SJSA1 (cell line): ENCODE measurements at regions not wholly inside any gene's neighbourhood (a gene's known extent, or its start where the extent isn't known, plus 50 kb on each side); places are given as distances from the start of the nearest gene placed in this dataset.

Source experiments
- DNase-seq, 2 experiments: peaks; one replicate each; pipeline ENCODE4 v3.0.0-alpha.2; 2015 to 2020; ENCODE audit warnings: low spot score in 2 of 2, low read depth in 1 of 2
- H3K27ac ChIP-seq: fragments of 250-450 bp; sonication (Bioruptor Pico); 2 replicates; pipeline ENCODE4 v1.5.1; 2020; ENCODE audit warnings: mild to moderate bottlenecking, moderate library complexity
- H3K27me3 ChIP-seq: fragments of 250-450 bp; sonication (Bioruptor Pico); replicated peaks from 2 replicates; pipeline ENCODE4 v1.5.1; 2020; ENCODE audit warnings: mild to moderate bottlenecking, moderate library complexity
- H3K36me3 ChIP-seq: fragments of 250-450 bp; sonication (Bioruptor Pico); 2 replicates; pipeline ENCODE4 v1.5.1; 2020; ENCODE audit warnings: mild to moderate bottlenecking
- H3K4me1 ChIP-seq: fragments of 250-450 bp; sonication (Bioruptor Pico); replicated peaks from 2 replicates; pipeline ENCODE4 v1.6.1; 2021; ENCODE audit warnings: mild to moderate bottlenecking
- H3K4me3 ChIP-seq: fragments of 250-450 bp; sonication (Bioruptor Pico); 2 replicates; pipeline ENCODE4 v1.5.1; 2020; ENCODE audit warnings: mild to moderate bottlenecking
- H3K9me3 ChIP-seq: fragments of 250-450 bp; sonication (Bioruptor Pico); replicated peaks from 2 replicates; pipeline ENCODE4 v1.5.1; 2020; ENCODE audit warnings: mild to moderate bottlenecking

GRCh38 chr16:62638964-62639870, 603.0 kb upstream of the CDH8 start:
- H3K36me3 ChIP-seq = no peaks in the 10 kb centered on the region
- peaks cover 9% of the 10 kb centered on the region; the same call in 1 of the 2 replicates for H3K9me3 ChIP-seq
- no peak overlapping the region for H3K4me3 ChIP-seq
- no peaks in the 10 kb centered on the region for H3K4me1 ChIP-seq
- H3K27me3 ChIP-seq = no peaks in the 10 kb centered on the region
- H3K27ac ChIP-seq = no peak overlapping the region
- no peak for DNase-seq

GRCh38 chr16:62638324-62638911, 602.2 kb upstream of the CDH8 start:
- DNase-seq = no peak
- H3K4me3 ChIP-seq = no peak overlapping the region

GRCh38 chr16:62625326-62625725, 589.1 kb upstream of the CDH8 start:
- Histone ChIP-seq H3K36me3 (no peaks in the 10 kb centered on the region), H3K4me3 (no peak overlapping the region), H3K27me3 (no peaks in the 10 kb centered on the region), H3K4me1 (no peaks in the 10 kb centered on the region), H3K9me3 (0 out of 2 replicates have a peak, but pooled peaks cover 7% of the 10 kb centered on the region), H3K27ac (no peak overlapping the region)
- DNase-seq = no peak

More at GRCh38 chr16:62638324-62638911, 602.2 kb upstream of the CDH8 start:
- no peak overlapping the region for H3K27ac ChIP-seq
- no peaks in the 10 kb centered on the region for H3K36me3 ChIP-seq
- no peaks in the 10 kb centered on the region for H3K4me1 ChIP-seq
- no peaks in the 10 kb centered on the region for H3K27me3 ChIP-seq
- peaks cover 4% of the 10 kb centered on the region; the same call in 1 of the 2 replicates for H3K9me3 ChIP-seq

- H3K27me3 ChIP-seq = no peaks in the 10 kb centered on the region
- DNase-seq = no peak
- no peak overlapping the region for H3K27ac ChIP-seq
- peaks cover 10% of the 10 kb centered on the region; the same call in 1 of the 2 replicates for H3K9me3 ChIP-seq
- no peaks in the 10 kb centered on the region for H3K36me3 ChIP-seq
- H3K4me3 ChIP-seq = no peak overlapping the region
- no peaks in the 10 kb centered on the region for H3K4me1 ChIP-seq
Observed at GRCh38 chr16:62620275-62620674, 584.0 kb upstream of the CDH8 start.

- Histone ChIP-seq H3K27me3 (no peaks in the 10 kb centered on the region), H3K9me3 (peaks cover 7% of the 10 kb centered on the region; the same call in 1 of the 2 replicates), H3K4me3 (no peak overlapping the region), H3K4me1 (no peaks in the 10 kb centered on the region), H3K27ac (no peak overlapping the region), H3K36me3 (no peaks in the 10 kb centered on the region)
- no peak for DNase-seq
Observed at GRCh38 chr16:62615526-62615925, 579.3 kb upstream of the CDH8 start.

GRCh38 chr16:62610291-62610690, 574.1 kb upstream of the CDH8 start:
- Histone ChIP-seq H3K9me3 (peaks cover 2% of the 10 kb centered on the region; the same call in 1 of the 2 replicates), H3K27ac (no peak overlapping the region), H3K36me3 (no peaks in the 10 kb centered on the region), H3K4me3 (no peak overlapping the region), H3K4me1 (no peaks in the 10 kb centered on the region), H3K27me3 (no peaks in the 10 kb centered on the region)
- no peak for DNase-seq

GRCh38 chr16:62602790-62603189, 566.6 kb upstream of the CDH8 start:
- Histone ChIP-seq H3K9me3 (no peaks in the 10 kb centered on the region; the same call in 1 of the 2 replicates), H3K4me1 (no peaks in the 10 kb centered on the region), H3K27me3 (no peaks in the 10 kb centered on the region), H3K36me3 (no peaks in the 10 kb centered on the region), H3K27ac (no peak overlapping the region), H3K4me3 (no peak overlapping the region)
- DNase-seq = no peak

- Histone ChIP-seq H3K9me3 (no peaks in the 10 kb centered on the region), H3K36me3 (no peaks in the 10 kb centered on the region), H3K27ac (no peak overlapping the region), H3K4me1 (no peaks in the 10 kb centered on the region), H3K27me3 (no peaks in the 10 kb centered on the region), H3K4me3 (no peak overlapping the region)
- no peak for DNase-seq
Observed at GRCh38 chr16:62597875-62598274, 561.6 kb upstream of the CDH8 start.

- no peaks in the 10 kb centered on the region for H3K9me3 ChIP-seq
- no peaks in the 10 kb centered on the region for H3K4me1 ChIP-seq
- no peak overlapping the region for H3K4me3 ChIP-seq
- DNase-seq = no peak
- no peaks in the 10 kb centered on the region for H3K36me3 ChIP-seq
- no peaks in the 10 kb centered on the region for H3K27me3 ChIP-seq
- no peak overlapping the region for H3K27ac ChIP-seq
Observed at GRCh38 chr16:62596584-62596983, 560.3 kb upstream of the CDH8 start.

- Histone ChIP-seq H3K4me3 (no peak overlapping the region), H3K4me1 (no peaks in the 10 kb centered on the region), H3K9me3 (no peaks in the 10 kb centered on the region), H3K36me3 (no peaks in the 10 kb centered on the region), H3K27me3 (no peaks in the 10 kb centered on the region), H3K27ac (no peak overlapping the region)
- DNase-seq = no peak
Observed at GRCh38 chr16:62596125-62596524, 559.9 kb upstream of the CDH8 start.

- Histone ChIP-seq H3K4me1 (no peaks in the 10 kb centered on the region), H3K27ac (no peak overlapping the region), H3K4me3 (no peak overlapping the region), H3K9me3 (no peaks in the 10 kb centered on the region; the same call in 1 of the 2 replicates), H3K27me3 (no peaks in the 10 kb centered on the region), H3K36me3 (no peaks in the 10 kb centered on the region)
- DNase-seq = no peak
Observed at GRCh38 chr16:62586128-62586862, 550.1 kb upstream of the CDH8 start.

GRCh38 chr16:62585041-62585545, 548.9 kb upstream of the CDH8 start:
- no peaks in the 10 kb centered on the region for H3K36me3 ChIP-seq
- DNase-seq = no peak
- H3K9me3 ChIP-seq = no peaks in the 10 kb centered on the region; the same call in 1 of the 2 replicates
- H3K27me3 ChIP-seq = no peaks in the 10 kb centered on the region
- H3K4me3 ChIP-seq = no peak overlapping the region
- no peaks in the 10 kb centered on the region for H3K4me1 ChIP-seq
- H3K27ac ChIP-seq = no peak overlapping the region

GRCh38 chr16:62583414-62583813, 547.2 kb upstream of the CDH8 start:
- no peaks in the 10 kb centered on the region for H3K27me3 ChIP-seq
- H3K36me3 ChIP-seq = no peaks in the 10 kb centered on the region
- DNase-seq = no peak
- no peak overlapping the region for H3K27ac ChIP-seq
- H3K4me3 ChIP-seq = no peak overlapping the region
- no peaks in the 10 kb centered on the region for H3K4me1 ChIP-seq
- no peaks in the 10 kb centered on the region; the same call in 1 of the 2 replicates for H3K9me3 ChIP-seq
